ENCODE measurements at regions not wholly inside any gene's neighbourhood (a gene's known extent, or its start where the extent isn't known, plus 50 kb on each side); places are given as distances from the start of the nearest gene placed in this dataset.
"Not testable (repeated sequence)": the region's sequence is repeated elsewhere in the genome, so short reads cannot be mapped to it uniquely, and the experiment has no call there.

GRCh38 chr5:44756097-44756496 is 52.6 kb upstream of the MRPS30 start:
- not testable (repeated sequence) for TF ChIP-seq CTCF (conservative IDR thresholded peaks at IDR 0.05; ENCODE audit: low read depth, low read length); EZH2phosphoT487 (IDR thresholded peaks at IDR 0.05; ENCODE audit: borderline replicate concordance, low read length); EZH2 (IDR thresholded peaks at IDR 0.05; ENCODE audit: low read length, unreplicated experiment)
